Right atrium auricular region (tissue), 2 donors: ENCODE measurements at regions not wholly inside any gene's neighbourhood (a gene's known extent, or its start where the extent isn't known, plus 50 kb on each side); places are given as distances from the start of the nearest gene placed in this dataset.
A peak's percentile ranks its signal among the peaks of the same experiment; 100 is the strongest.

Experiments used
- DNase-seq: peaks from one replicate; pipeline ENCODE4 v3.0.0-alpha.2; 2019; ENCODE audit warnings: low spot score
- H3K27ac ChIP-seq, 2 donors: fragments of 200-600 bp; sonication (generic); 1 replicate in 1 of 2; 2 replicates in 1 of 2; pipeline ENCODE4 v1.5.1; 2016 to 2019
- H3K27me3 ChIP-seq, 2 donors: fragments of 200-600 bp; sonication (generic); one replicate each; pipeline versions ENCODE4 v1.5.1 to v1.6.0; 2017 to 2019
- H3K36me3 ChIP-seq: fragments of 200-600 bp; sonication (generic); one replicate; pipeline ENCODE4 v1.5.1; 2016
- H3K4me1 ChIP-seq, 2 donors: fragments of 200-600 bp; sonication (generic); one replicate each; pipeline versions ENCODE4 v1.5.1 to v1.6.0; 2017 to 2019
- H3K4me3 ChIP-seq, 2 donors: fragments of 200-600 bp; sonication (generic); 1 replicate in 1 of 2; 2 replicates in 1 of 2; pipeline ENCODE4 v1.5.1; 2017 to 2019; ENCODE audit warnings: mild to moderate bottlenecking in 1 of 2, moderate library complexity in 1 of 2
- H3K9me3 ChIP-seq, 2 donors: fragments of 200-600 bp; sonication (generic); one replicate each; pipeline ENCODE4 v1.5.1; 2019
- CTCF ChIP-seq, 2 donors: fragments of 200-600 bp; sonication (generic); IDR thresholded peaks; one replicate each; pipeline ENCODE4 v1.5.1; 2019; ENCODE audit warnings: antibody characterized with exemption in 2 of 2

DNA sequence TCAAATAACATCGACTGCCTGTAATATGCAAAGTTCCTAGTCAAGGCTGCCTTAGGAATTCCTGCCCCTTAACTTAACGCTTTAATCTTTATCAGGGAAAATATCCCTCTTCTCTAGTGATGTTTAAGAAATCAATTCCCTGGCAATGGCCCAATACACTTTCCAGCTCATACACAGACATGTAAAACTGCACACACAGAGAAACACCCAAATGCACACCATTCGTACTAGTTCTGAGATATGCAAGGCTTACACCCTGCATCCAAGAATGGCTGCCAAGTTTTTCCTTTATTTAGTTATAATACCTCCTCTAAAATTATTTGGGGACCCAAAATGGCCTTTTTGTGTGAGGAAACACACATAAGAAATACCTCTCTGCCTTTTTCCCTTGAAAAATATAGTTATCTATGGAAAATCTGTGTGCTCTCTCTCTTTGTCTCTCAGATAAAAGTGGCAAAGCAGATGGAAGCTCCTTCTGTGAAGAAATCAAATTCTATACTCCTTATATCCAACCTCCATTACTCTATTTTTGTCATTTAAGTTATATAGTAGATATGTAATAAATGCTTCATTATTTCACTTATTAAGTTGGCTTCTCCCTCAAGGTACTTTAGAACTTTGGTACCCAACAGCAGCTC lies 120.0 kb upstream of the MDM1 start:
- Histone ChIP-seq H3K9me3 (no peaks in the 10 kb centered on the region), H3K4me1 (peaks cover 0 to 37% of the 10 kb centered on the region in 2 donors), H3K27me3 (no peaks in the 10 kb centered on the region), H3K36me3 (no peaks in the 10 kb centered on the region), H3K27ac (no peak overlapping the region), H3K4me3 (no peak overlapping the region)
- TF ChIP-seq CTCF (IDR thresholded peaks at IDR 0.05): no peak
- no peak for DNase-seq

DNA sequence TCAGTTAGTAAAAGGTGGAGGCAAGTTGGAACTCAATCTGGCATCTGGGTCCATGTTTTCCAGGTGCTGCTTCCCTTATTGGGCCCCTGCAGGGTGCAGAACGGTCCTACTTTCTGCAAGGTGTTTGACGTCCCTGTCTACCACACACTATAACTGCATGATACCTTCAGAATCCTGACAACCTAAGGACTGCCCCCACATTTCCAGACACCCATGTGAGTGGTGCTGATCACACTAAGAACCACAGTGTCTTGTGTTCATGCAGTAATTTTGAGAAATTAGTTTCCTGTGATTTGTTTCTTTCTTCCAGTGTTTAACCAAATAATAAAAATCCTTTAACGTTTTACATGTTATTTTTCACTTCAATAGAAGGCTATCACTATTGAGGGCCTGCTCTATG lies 121.1 kb upstream of the MDM1 start:
- no peak for DNase-seq
- Histone ChIP-seq H3K4me1 (peaks cover 0 to 37% of the 10 kb centered on the region in 2 donors), H3K36me3 (no peaks in the 10 kb centered on the region), H3K27ac (no peak overlapping the region), H3K4me3 (no peak overlapping the region), H3K27me3 (no peaks in the 10 kb centered on the region), H3K9me3 (no peaks in the 10 kb centered on the region)
- no peak for TF ChIP-seq CTCF (IDR thresholded peaks at IDR 0.05)

- Histone ChIP-seq H3K36me3 (no peaks in the 10 kb centered on the region), H3K9me3 (no peaks in the 10 kb centered on the region), H3K27ac (no peak overlapping the region), H3K27me3 (no peaks in the 10 kb centered on the region), H3K4me1 (peaks cover 0 to 37% of the 10 kb centered on the region in 2 donors), H3K4me3 (no peak overlapping the region)
- no peak for TF ChIP-seq CTCF (IDR thresholded peaks at IDR 0.05)
- DNase-seq: no peak
Observed at GRCh38 chr12:68453876-68454275, 121.7 kb upstream of the MDM1 start.

- H3K4me1 ChIP-seq: peaks cover 0 to 37% of the 10 kb centered on the region in 2 donors
- no peak for DNase-seq
- H3K36me3 ChIP-seq: no peaks in the 10 kb centered on the region
- H3K27ac ChIP-seq: peak overlapping the region in 1 of 2 donors; percentile 4
- TF ChIP-seq CTCF (IDR thresholded peaks at IDR 0.05): no peak
- no peaks in the 10 kb centered on the region for H3K9me3 ChIP-seq
- no peak overlapping the region for H3K4me3 ChIP-seq
- H3K27me3 ChIP-seq: no peaks in the 10 kb centered on the region
Observed at GRCh38 chr12:68454892-68455291, 122.7 kb upstream of the MDM1 start.

GRCh38 chr12:68455691-68456345 lies 123.7 kb upstream of the MDM1 start:
- Histone ChIP-seq H3K4me1 (peaks cover 0 to 33% of the 10 kb centered on the region in 2 donors), H3K27me3 (no peaks in the 10 kb centered on the region), H3K27ac (peak overlapping the region in 1 of 2 donors; percentile 4), H3K36me3 (no peaks in the 10 kb centered on the region), H3K4me3 (no peak overlapping the region), H3K9me3 (no peaks in the 10 kb centered on the region)
- no peak for TF ChIP-seq CTCF (IDR thresholded peaks at IDR 0.05)
- DNase-seq: no peak
